WTC11 (cell line): ENCODE measurements at regions not wholly inside any gene's neighbourhood (a gene's known extent, or its start where the extent isn't known, plus 50 kb on each side); places are given as distances from the start of the nearest gene placed in this dataset.
"Not testable (repeated sequence)": the region's sequence is repeated elsewhere in the genome, so short reads cannot be mapped to it uniquely, and the experiment has no call there.

Experiments used
- ATAC-seq: fragments of 200-7000 bp; cut with Tn5 transposase; 2 replicates; pipeline ENCODE4 v1.10.0; 2021; ENCODE audit warnings: mild to moderate bottlenecking, moderate library complexity
- CTCF ChIA-PET: fragments of 300-600 bp; sonication (Branson Sonifier 250); formaldehyde crosslinking; loops from one replicate; lab custom pipeline; 2021; ENCODE audit warnings: antibody characterized with exemption; lab: Charles Lee
- POLR2A ChIA-PET: fragments of 350-600 bp; sonication (Branson Sonifier 250); formaldehyde crosslinking; loops from one replicate; lab custom pipeline; 2021; ENCODE audit warnings: antibody characterized with exemption; lab: Charles Lee
- DNase-seq: peaks from one replicate; pipeline ENCODE4 v3.0.0; 2021; ENCODE audit warnings: low spot score
- H3K27ac Mint-ChIP-seq: 2 replicates; pipeline ENCODE4 v1.8.0; 2021; ENCODE audit warnings: mixed read lengths
- H3K27me3 Mint-ChIP-seq: 2 replicates; pipeline ENCODE4 v1.8.0; 2021; ENCODE audit warnings: low read depth, mild to moderate bottlenecking, moderate library complexity, mixed read lengths
- H3K36me3 Mint-ChIP-seq: 2 replicates; pipeline ENCODE4 v1.8.0; 2021; ENCODE audit warnings: mixed read lengths
- H3K4me1 Mint-ChIP-seq: 2 replicates; pipeline ENCODE4 v1.8.0; 2022; ENCODE audit warnings: mixed read lengths
- H3K4me3 Mint-ChIP-seq: 2 replicates; pipeline ENCODE4 v1.8.0; 2021; ENCODE audit warnings: mild to moderate bottlenecking, moderate library complexity, mixed read lengths
- H3K9me3 Mint-ChIP-seq: 2 replicates; pipeline ENCODE4 v1.8.0; 2021; ENCODE audit warnings: mixed read lengths

GRCh38 chr13:18194631-18195364 is 986.8 kb downstream of the TUBA3C start:
- H3K27me3 Mint-ChIP-seq: peaks cover 15% of the 10 kb centered on the region
- H3K27ac Mint-ChIP-seq, DNase-seq, H3K4me1 Mint-ChIP-seq, ATAC-seq, CTCF ChIA-PET, POLR2A ChIA-PET, H3K4me3 Mint-ChIP-seq: not testable (repeated sequence)
- peaks cover 39% of the 10 kb centered on the region for H3K9me3 Mint-ChIP-seq
- H3K36me3 Mint-ChIP-seq: peaks cover 42% of the 10 kb centered on the region

GRCh38 chr13:18194104-18194503 is 987.5 kb downstream of the TUBA3C start:
- Mint-ChIP-seq H3K27me3 (peaks cover 16% of the 10 kb centered on the region), H3K9me3 (peaks cover 45% of the 10 kb centered on the region), H3K36me3 (peaks cover 48% of the 10 kb centered on the region)
- CTCF ChIA-PET, DNase-seq, ATAC-seq, H3K4me1 Mint-ChIP-seq, H3K27ac Mint-ChIP-seq, H3K4me3 Mint-ChIP-seq, POLR2A ChIA-PET: not testable (repeated sequence)
